ENCODE measurements at regions not wholly inside any gene's neighbourhood (a gene's known extent, or its start where the extent isn't known, plus 50 kb on each side); places are given as distances from the start of the nearest gene placed in this dataset.
A peak's percentile ranks its signal among the peaks of the same experiment; 100 is the strongest.
"Not testable (repeated sequence)": the region's sequence is repeated elsewhere in the genome, so short reads cannot be mapped to it uniquely, and the experiment has no call there.

GRCh38 chr11:34830648-34831047 is 85.5 kb downstream of the APIP start:
- DNase-seq (ENCODE audit: low spot score) = peak; percentile 44

DNA sequence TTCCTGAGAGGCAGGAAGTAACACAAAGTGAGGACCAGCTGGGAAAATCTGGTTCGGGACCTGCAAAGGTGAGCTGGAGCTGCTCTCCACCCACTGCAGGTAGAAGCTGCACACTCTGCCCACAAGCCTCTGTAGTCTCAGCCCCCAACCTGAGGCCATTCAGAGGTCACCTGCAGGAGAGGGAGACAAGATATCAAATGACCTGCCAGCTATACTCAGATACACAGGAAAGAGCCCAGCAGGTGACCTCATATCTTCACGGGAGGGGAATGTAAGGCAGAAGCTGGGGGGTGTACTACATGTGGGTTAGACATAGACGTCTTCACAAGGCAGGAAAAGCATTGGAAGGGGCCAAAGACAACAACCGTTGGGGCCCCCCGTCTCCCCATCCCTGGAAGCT is 86.1 kb downstream of the APIP start:
- DNase-seq (ENCODE audit: low spot score) = no peak

DNA sequence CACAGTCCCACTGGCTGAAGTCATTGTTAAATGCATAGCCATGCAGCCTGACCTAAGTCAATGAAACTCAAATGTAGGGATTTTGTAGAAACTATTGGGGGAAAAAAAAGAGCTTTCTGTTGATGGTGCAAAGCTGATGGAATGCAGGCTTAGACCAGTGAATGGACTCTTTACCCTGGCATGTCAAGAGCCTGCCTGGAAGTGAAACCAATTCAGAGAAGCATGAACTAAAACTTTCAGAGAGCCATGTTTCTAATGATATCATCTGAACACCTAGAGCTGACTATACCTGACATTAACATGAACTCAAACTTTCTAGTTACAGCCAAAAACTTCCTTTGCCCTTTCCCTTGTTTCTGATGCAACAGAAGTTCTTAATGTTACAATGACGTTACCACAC is 89.0 kb downstream of the APIP start:
- DNase-seq (ENCODE audit: low spot score) = no peak

- no peak for DNase-seq (ENCODE audit: low spot score)
These were observed 89.8 kb downstream of the APIP start for GRCh38 chr11:34826384-34826726.

GRCh38 chr11:34825670-34826383 is 90.4 kb downstream of the APIP start:
- DNase-seq (ENCODE audit: low spot score) = peak; percentile 87

DNA sequence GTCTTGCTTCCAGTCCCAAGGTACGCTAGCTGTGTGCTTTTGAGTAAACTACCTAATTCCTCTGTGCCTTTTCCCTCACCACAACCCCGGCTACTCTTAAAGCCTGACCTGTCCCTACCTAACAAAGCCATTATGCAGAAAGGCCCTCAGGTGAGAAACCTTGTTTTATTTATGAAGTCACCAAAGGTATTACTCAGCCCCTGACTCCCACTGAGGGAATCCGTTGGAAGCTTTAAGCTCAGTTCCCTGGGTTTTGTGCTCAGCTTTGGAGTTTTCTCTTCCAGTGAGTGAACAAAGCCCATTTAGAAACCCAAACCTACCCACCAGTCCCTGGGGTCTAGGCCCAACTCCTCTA is 90.9 kb downstream of the APIP start:
- peak; percentile 82 for DNase-seq (ENCODE audit: low spot score)

- DNase-seq (ENCODE audit: low spot score) = peak; percentile 44
These were observed 91.8 kb downstream of the APIP start for GRCh38 chr11:34824425-34824824.

GRCh38 chr11:34823639-34824038 is 92.5 kb downstream of the APIP start:
- no peak for DNase-seq (ENCODE audit: low spot score)

- no peak for DNase-seq (ENCODE audit: low spot score)
These were observed 93.0 kb downstream of the APIP start for GRCh38 chr11:34823197-34823596.

DNA sequence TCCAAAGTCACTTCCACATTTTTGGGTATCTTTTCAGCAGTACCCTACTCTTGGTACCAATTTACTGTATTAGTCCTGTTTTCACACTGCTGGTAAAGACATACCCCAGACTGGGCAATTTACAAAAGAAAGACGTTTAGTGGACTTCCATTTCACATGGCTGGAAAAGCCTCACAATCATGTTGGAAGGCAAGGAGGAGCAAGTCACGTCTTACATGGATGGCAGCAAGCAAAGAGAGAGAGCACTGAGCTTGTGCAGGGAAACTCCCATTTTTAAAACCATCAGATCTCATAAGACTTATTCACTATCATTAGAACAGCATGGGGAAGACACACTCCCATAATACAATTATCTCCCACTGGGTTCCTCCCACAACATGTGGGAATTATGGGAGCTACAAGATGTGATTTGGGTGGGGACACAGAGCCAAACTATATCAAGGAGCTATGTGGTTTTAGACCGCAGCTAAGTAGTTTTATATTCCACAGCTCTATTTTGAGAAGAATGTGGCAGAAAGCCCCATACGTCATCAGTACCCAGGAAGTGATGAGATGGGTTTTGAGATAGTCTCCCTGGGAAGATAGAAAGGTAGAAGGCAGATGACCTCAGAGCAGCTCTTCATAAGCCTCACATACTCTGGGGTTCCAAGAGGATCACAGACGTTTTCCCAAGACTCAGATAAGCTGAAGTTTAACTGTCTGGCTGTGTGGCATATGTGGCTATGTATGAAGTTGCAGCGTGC is 96.3 kb downstream of the APIP start:
- no peak for DNase-seq (ENCODE audit: low spot score)

DNA sequence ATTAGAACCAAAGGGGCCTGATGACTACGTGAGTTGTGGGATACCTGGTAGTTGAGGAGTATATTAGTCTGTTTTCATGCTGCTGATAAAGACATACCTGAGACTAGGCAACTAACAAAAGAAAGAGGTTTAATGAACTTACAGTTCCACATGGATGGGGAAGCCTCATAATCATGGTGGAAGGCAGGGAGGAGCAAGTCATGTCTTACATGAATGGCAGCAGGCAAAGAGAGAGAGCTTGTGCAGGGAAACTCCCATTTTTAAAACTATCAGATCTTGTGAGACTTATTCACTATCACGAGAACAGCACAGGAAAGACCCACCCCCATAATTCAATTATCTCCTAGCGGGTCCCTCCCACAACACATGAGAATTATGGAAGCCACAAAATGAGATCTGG is 98.4 kb downstream of the APIP start:
- not testable (repeated sequence) for DNase-seq (ENCODE audit: low spot score)

GRCh38 chr11:34816698-34817213 is 99.4 kb downstream of the APIP start:
- no peak for DNase-seq (ENCODE audit: low spot score)

DNA sequence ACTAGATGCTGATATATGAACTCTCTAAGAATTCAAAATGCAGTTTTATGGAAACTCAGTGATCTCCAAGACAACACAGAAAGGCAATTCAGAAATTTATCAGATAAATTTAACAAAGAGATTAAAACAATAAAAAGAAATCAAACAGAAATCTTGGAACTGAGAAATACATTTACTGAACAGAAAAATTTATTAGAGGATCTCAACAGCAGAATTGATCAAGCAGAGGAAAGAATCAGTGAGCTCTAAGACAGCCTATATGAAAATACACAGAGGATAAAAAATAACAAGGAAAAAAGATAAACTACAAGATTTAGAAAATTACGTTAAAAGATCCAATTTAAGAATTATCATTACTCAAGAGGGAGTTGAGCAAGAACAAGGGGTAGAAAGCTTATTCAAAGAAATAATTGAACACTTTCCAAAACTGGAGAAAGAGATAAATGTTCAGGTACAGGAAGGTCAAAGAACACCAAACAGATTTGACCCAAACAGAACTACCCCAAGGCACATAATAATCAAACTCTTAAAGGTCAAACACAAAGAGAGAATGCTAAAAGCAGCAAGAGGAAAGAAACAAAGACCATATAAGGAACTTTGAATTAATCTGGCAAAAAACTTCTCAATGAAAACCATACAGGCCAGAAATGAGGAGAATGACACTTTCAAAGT is 103.1 kb downstream of the APIP start:
- no peak for DNase-seq (ENCODE audit: low spot score)

- DNase-seq (ENCODE audit: low spot score) = no peak
These were observed 104.3 kb downstream of the APIP start for GRCh38 chr11:34811858-34812257.

DNA sequence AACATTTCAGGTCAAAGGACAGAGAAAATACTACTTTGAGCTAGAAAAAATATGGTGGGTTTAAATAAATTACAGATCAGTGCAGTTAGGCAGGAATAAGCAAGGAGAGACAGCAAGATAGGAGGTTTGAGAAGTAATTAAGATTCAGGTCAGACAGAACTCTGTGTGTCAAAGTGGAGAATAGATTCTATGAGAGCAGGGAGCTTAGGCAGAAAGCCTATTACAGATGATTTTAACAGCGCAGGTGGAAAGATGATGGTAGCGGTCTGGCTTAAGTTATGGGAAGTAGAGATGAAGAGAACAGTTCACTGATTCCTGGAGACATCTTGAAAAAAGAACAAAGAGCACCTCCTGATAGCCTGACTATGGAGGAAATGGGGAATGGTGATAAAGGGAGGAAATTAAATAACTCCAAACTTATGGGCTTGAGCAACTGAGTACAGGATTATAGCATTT is 106.0 kb downstream of the APIP start:
- no peak for DNase-seq (ENCODE audit: low spot score)

- DNase-seq (ENCODE audit: low spot score) = peak; percentile 67
These were observed 106.7 kb downstream of the APIP start for GRCh38 chr11:34809191-34810106.

- DNase-seq (ENCODE audit: low spot score) = no peak
These were observed 109.3 kb downstream of the APIP start for GRCh38 chr11:34806875-34807274.

DNA sequence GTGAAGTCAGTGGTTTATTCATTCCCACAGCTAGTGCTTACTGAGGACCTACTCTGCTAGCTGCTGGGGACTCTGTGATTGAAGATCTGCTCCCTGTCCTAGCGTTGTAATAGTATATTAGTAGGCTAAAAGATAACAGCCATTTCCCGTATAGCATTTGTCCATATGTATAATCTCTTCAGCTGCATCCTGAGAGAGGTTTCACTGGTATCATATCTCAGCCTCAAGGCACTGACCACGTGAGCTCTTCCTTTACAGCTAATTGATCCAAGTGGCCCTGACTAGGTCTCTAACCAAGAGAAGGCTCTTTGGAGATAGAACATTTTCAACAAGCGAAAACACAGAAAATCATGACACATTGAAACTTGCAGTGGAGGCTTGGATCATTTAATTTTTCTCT is 110.2 kb downstream of the APIP start:
- no peak for DNase-seq (ENCODE audit: low spot score)

DNA sequence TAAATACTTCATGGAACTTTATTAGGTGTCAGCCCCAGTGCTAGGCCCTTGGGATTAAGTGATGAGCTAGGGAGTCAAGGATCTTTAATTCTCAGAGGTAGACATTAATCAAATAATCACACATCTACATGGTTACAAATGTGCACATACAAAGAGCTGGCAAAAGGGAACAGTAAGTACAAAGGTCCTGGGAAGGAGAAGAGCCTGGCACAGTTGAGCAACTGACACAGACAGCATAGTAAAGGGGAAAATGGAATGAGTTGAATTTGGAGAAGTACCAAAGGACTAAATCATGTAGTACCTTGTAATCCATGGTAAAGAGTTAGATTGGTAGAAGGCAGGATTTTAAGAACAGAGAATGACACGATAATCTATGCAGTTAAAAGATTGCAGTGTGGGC is 116.3 kb downstream of the APIP start:
- no peak for DNase-seq (ENCODE audit: low spot score)

- no peak for DNase-seq (ENCODE audit: low spot score)
These were observed 117.2 kb downstream of the APIP start for GRCh38 chr11:34798985-34799384.

DNA sequence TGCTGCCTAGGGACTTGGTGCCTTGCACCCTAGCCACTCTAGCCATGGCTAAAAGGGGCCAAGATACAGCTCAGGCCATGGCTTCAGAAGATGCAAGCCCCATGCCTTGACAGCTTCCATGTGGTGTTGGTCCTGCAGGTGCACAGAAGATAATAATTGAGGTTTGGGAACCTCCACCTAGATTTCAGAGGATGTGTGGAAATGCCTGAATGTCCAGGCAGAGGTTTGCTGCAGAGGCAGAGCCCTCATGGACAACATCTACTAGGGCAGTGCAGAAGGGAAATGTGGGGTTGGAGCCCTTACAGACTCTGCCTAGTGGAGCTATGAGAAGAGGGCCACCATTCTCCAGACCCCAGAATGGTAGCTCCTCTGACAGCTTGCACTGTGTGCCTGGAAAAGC is 118.7 kb downstream of the APIP start:
- DNase-seq (ENCODE audit: low spot score) = not testable (repeated sequence)

DNA sequence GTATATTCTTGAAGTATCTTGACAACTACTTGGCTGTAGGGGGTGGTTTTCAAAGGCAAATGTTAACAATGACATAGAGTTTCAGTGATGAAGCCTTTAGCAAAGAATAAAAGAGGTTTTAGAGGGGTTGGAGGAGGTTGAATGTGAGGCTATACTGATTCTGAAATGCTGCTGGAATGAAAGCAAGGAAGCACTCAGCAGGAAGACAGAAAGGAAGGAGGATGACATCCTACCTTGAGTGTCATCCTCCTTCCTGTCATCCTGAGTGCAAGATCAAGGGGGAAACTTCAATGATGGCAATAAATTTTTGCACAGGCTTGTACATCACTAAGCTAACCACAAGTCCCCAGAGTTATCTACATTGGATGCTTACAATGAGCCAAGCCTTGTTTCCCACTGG is 120.5 kb downstream of the APIP start:
- no peak for DNase-seq (ENCODE audit: low spot score)
